OCI-M2 (cell line): ENCODE measurements at regions not wholly inside any gene's neighbourhood (a gene's known extent, or its start where the extent isn't known, plus 50 kb on each side); places are given as distances from the start of the nearest gene placed in this dataset.

Experiments used
- DNase-seq: peaks from one replicate; lab custom pipeline; 2025; ENCODE audit not compliant: unreplicated experiment; lab: John Stamatoyannopoulos, UW

DNA sequence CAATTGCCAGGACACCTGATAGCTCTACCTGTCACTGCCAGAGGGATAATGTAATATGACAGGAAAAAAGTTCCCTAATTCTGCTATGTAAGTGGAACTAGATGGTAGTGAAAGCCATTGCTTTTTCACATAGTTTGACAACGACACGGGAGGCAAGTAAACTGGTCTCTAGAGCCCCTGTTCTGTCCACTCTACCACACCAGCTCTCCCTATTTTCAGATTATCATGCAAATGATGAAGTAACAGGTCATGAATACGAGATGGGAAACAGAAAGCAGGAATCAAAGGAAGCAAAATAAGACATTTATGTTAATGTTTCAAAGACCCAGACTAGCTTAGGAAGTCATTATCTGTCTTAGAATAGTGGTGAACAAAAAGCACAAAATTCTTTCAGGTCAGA, 56.2 kb downstream of the TAF11L14 start:
- no peak for DNase-seq

DNA sequence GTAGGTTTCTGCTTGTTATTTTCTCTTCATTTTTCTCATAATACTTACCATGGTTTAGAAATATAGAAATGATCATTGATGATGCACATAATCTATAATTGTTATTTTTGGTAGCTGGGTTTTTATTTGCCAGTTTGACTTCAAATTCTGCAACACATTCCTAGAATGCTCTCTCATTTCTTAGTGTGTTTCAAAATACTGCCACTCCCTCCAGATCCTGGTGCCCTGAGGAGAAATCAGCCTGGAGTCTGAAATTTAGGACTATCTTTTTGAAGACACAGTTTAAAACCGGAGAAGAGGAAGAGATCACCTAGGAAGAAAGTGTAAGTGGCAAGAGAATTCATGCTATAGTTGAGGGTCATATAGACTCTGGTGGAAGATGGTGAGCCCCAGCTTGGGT, 57.5 kb downstream of the TAF11L14 start:
- DNase-seq, result no peak

DNA sequence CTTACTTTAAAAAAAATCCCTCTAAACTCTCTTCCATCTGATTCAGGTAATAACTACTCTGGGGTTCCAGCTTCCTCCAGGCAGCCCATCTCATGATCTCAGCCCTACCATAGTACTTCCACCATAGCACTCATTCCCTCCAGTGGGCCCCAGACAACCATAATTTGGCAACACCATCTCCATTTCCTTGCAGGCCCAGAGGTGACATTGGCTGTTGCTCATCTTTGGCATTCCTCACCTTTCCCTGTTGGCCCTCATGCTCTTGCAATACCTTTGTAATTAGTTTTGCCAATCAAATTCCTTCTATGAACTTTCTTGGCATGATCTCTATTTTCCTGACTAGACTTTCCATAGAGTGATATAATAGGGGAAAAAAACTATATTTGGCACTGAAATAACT, 60.1 kb downstream of the TAF11L14 start:
- no peak for DNase-seq

DNA sequence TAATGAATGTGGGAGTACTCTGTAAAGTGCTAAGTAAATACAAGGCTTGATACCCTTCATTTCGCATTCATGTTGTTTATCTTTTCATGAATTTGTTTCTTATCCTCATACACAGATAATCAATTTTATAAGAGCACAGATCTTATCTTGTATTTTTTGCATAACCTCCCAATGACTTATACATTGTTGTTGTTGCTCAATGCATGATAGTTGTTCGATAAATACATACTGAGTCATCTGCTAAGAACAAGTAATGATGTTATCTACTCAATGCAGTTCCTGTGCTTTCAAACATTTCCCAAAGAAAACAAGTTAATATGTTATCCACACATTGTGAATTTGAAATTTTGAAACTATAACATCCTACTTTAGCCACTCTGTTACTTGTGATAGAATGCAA, 60.7 kb downstream of the TAF11L14 start:
- no peak for DNase-seq

DNA sequence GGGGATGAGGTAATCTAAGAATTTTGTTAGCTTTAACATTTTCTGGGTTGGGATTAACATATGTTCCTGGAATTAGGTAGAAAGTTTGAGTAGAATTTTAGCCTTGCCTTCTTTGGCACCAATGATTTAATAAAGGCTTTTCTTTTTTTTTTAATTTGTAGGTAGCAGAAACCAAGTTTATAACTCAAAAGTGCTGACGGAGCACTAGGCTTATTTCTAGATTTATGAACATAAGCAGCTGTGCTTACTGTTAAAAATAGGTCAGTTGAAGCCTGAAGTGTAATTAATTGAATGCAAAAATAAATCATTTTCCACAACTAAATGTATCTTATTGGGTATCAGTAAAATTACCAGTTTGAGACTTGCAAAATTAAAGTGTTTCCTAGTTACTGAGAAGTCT, 62.4 kb downstream of the TAF11L14 start:
- no peak for DNase-seq

DNA sequence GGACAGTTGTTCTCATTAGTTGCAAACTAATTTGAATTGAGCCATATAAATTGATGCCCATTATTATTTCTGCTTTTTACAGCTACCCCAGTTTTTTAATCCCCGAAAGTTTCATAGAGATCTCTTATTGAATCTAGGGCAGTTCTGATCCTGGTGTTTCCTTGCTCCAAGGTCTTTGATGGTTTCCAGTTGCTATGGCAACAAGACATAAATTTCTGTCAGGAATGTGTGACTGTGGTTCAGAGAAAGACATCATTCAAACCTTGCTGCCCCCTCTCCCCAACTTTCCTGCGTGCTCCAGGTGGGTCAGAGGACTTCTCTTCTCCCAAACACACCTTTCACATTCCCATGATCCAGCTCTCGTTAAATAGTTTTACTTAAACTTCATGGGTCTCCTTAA, 63.4 kb downstream of the TAF11L14 start:
- DNase-seq, result no peak

DNA sequence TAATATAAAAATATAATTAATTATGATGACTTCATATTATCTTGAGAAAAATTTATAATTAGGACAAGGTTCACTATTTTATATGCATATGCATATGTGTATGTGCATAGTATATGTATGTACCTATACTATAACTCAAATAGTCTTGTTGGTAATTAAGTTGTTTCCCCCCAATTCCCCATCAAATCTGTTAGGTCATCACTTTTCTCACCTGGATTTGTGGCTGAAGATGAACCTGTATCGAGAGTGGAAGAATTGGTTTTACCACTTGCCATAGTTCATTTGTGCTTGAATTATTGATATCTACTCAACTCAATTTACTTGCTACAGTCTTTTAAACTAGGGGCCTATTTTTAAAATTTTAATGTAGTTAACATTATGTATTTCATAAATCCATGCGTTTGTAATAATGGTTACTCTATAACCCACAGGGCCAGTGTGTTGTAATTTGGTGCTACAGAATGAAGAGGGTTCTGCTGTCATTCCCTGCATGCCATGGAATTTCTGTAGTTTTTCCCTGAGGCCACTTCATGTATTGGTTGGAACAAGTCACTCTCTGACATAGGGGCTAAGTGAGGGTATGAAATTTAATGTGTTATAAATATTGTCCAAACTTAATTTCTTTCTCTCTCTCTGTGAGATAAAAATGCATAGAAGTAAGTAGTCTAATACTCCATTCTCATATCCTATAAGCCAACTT, 74.9 kb downstream of the TAF11L14 start:
- DNase-seq, result no peak

DNA sequence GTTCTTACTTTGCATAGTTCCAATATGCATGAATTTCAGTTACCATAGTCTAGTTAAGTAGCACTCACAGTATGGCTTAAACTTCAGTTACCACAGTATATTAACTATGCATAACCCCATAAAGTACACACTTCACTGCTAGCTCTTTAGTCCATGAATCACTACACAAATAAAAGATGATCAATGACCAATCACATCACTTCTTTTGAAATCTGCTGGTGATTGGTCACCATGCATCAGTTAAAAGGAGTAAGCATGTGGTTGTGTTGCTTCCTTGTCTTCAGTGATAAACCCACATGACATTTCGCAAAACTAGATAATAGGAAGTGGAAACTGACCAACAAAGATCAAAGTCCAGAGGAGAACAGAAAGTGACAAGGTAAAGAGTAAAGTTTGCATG, 79.0 kb downstream of the TAF11L14 start:
- no peak for DNase-seq

DNA sequence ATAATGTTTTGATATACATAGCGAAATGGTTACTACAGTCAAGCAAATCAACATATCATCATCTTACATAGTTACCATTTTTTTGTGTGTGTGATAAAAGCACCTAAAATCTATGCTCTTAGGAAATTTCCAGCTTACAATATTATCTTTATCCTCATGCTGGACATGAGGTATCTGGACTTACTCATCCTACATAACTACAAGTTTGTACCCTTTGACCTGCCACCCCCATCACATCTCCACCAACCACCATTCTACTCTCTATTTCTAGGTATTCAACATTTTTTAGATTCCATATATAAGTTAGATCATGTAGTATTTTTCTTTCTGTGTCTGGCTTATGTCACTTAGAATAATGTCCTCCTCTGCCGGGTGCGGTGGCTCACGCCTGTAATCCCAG, 79.9 kb downstream of the TAF11L14 start:
- no peak for DNase-seq

DNA sequence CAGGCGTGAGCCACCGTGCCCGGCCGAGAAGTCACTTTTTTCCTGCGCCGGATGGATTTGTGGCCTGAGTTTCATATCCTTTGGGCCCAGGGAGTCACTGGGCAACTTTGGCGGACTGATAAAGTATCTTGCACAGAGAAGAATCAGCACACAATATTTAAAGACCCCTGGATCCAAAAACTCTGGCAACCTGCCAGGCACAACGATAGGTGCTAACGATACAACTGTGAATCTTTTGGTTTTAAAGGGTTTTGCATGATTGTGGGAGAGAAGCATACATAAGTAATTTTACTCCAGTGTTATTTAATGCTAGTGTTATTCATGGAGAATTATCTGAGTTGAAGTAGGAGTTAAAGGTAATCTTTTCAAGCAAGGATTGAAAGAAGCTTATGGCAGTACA, 85.3 kb downstream of the TAF11L14 start:
- no peak for DNase-seq

DNA sequence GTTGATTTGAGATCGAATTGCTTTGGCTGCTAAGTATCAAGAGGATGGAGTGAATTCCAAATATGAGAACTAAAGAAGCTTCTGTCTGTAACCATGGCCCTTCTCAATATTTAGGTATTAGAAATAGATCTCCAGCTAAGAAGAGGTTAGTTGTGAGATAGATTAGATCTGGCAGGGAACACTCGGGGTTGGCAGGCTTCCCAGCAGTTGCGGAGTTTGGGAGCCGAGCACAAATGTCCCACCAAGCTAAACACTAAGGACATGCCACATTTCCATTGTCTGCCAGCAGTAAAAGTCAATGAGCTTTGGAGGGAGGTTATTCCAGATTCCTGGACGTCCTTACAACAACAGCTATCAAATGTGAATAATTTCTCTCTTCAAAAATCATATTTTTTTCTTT, 85.8 kb downstream of the TAF11L14 start:
- DNase-seq, result no peak

DNA sequence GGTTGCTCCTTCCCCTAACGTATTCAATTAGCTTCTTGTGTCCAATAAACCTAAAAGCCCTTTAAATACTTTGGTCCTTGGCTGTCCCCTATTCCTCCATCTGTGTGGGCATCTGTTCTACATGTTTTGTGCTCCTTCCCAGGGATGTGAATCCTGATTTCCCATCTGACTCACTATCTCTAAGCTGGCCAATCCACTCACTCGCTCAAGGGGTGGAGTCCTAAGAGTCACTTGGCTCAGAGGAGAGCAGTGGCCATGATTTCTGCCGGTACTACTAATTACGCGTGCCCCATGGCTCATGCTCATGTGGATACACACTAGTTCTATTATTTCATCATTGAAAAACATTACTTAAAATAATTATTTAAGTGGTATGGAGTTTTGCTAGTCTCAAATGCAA, 89.6 kb downstream of the TAF11L14 start:
- DNase-seq, result no peak

DNA sequence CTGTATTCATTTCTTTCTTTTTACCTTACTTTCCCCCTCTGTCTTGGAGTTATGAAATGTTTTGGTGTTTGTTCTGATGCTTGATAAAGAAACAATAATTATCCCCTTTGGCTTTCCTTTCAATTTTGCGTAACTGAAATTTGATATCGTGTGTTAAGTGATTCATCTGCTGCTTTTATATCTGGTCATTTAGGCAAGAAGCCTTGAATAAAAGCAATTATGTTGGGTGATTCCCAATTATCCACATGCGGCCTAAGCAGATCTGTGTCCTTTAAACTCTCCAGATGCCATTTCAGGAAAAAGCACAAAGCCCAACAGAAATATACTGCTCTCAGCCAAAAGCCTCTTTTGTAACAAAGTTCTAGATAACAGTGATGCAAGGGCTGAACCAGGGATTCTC, 92.8 kb downstream of the TAF11L14 start:
- DNase-seq, result no peak

DNA sequence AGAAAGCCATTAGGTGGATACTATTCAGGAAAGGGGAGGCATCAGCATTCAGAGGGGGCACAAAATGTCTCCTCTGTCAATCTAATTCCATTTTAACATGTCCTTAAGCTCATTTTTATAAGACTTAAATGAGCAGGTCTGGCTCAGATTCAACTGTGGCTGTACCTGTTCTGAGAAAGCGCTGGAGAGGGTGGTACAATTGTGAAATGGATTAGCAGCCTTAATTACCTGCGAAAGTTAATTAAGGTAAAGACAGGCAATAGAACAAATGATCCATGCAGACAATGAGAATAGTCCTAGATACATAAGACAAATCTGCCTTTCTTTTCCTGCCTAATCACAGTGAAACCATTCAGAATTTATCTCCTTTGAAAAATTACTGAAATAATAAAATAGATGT, 96.2 kb downstream of the TAF11L14 start:
- no peak for DNase-seq

DNA sequence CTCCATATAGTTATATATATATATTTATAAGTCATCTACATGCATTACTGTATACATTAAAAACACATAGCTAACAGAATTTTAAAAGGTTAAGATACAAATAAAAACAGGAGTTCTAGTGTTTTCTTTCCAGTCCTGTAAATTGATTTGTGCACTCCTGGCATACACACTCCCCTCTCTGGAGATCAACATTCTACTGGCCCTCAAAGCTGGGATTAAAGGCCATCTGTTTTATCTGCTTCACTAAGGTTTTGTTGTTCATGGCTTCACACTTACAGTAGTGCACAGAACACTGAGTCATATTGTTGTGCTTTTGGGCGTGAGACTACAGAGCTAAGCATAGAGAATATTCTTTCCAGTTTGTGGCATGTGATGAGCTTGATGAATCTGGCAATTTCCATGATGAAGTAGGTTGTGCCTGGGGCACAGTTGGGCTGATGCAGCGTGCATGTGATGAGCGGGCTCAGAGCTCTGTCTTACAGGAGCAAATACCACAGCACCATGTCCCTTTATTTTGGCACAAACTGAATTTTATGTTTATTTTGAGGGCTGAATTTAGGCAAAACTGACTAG, 98.2 kb downstream of the TAF11L14 start:
- no peak for DNase-seq

DNA sequence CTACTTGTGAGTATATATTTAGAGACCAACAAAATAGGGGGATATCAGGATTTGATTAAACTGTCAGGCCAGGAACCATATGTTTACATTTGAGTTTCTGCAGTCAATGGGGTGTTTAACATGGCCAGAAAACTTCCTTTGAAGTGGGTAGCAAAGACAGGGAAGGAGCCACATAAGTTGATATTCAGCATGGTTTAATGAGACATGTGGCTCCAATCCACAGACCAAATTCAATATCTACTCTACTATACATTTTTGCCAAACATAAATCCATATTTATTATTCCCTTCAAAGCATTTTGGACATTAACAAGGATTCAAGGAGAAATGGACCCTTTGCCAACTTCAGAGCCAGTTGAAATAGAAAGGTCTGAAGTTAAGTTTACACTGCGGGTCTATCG, 99.8 kb downstream of the TAF11L14 start:
- no peak for DNase-seq

DNA sequence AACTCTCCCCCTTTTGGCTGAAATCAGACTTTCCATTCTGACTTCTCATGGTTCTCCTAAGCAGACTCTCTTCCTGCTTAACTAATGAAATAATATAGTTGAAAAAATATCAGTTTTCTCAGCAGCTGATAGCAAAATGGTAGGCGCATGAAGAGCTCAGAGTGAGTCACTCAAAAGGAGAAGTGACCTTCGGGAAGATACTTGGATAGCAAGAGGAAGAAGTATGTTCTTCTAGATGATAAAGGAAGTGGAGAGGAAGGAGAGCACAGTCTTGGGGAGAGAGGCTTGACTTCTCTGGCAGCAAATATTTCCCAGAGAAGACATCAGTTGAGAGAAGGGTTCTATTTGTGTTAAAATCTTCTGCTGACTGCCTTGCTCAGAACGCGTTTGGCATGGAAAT, 101.5 kb downstream of the TAF11L14 start:
- no peak for DNase-seq

DNA sequence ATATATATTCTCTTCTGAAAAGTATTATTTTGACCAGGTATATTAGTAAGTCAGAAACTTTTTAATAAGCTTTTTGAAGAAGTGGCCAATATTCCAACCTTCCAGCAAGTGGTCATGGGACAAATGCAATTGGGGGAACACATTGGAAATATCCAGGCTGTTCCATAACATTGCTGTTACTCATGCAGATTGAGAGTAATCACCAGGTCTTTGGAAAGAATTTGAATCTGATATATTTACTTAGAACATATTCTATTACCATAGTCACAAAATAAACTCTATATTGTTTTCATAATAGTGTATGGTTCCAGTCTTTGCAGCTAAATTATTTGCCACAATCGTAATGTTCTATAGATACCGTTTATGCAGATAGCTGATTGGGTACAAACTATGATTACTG, 102.8 kb downstream of the TAF11L14 start:
- no peak for DNase-seq

DNA sequence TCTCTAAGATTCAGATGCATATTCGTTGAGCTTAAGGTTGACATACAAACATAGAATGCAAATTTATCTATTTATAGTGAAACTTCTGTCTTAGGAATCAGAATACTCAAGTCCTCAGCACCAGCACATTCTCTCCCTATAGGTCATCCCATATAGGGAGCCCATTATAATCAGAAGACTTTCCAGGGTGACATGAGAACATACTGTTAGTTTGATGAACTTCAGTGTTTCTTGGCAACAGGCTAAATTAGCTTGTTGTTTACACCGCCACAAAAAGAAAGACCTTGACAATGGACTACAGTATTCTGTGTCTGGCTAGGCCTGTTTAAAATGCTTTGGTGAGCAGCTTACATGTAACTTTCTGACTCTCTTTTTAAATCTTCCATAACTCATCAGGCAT, 104.2 kb downstream of the TAF11L14 start:
- no peak for DNase-seq

DNA sequence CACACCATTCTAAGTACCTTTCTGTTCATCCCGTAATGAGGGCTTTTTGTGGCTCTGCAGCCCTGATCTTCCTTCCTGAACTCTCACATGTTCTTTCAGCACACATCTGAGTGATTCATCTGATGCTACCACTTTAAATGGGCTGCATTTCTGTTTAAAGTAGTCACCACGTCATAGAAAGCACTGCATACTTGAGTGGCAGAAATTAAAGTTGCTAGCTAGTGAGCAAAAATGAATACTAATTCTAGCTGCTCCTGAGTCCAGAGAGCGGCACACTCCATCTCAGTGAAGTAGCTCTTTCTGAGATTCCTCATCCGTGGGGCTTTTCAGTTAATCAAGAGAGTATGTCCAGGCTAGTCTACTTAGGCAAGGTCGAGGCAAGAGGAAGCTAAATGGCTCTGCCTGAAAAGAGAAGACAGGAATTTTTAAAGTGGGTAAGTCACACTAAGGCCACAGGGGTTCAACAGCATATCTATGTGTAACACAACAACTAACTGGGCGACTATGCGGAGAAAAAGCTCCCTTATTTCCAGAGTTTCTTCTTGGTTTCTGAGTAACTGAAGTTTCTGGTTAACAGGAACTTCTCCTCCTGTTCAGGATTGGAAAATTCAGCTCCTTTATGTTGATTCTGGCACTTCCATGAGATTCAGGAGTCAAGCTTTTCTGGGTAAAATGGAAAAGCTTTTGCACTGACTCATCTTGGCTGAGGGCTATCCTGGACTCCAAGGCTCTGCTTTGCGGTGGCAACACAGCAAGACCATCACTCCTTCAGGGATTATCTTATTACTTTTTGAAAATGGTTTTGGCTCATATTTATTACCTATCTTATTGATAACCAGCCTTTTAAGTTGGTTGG, 109.5 kb downstream of the TAF11L14 start:
- no peak for DNase-seq

DNA sequence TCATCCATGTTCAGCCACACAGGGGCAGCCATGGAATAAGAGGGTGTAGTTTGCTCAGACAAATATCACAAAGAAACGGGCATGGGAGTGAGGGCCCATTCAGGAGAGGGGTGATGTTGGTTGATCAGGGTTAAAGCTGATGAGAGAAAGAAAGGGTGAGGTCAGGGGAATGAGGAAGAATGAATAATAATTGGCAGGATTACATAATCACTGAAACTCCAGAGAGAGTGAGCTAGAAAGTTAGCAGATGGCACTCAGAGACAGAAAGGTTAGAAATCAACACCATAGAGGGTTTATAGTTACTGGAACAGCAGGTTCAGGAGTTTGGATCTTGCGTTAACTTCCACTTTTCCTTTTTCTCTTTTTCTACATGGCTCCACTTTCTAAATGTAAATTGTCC, 113.9 kb downstream of the TAF11L14 start:
- no peak for DNase-seq

DNA sequence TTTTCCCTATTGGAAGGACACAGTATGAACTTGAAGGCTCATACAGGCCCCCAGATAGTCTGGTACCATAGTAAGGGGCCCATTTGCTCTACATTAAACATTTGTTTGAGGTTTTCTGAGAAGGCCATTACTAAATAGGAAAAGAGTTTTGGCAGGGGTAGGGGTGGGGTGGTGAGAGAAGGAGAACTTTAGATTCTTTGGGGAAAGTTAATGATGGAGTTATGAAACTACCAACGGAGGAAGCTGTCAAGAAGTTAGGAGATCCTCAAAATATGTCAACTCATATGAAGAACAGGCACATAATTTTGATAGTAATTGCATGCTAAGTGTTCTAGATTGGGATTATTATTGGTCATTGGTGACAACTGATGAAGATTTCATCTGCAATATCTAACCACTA, 114.7 kb downstream of the TAF11L14 start:
- no peak for DNase-seq
